Glutamatergic neuron (in vitro differentiated cells): ENCODE measurements at regions not wholly inside any gene's neighbourhood (a gene's known extent, or its start where the extent isn't known, plus 50 kb on each side); places are given as distances from the start of the nearest gene placed in this dataset.

Experiments used
- DNase-seq: peaks from one replicate; pipeline ENCODE4 v3.0.0; 2022
- H3K27ac Mint-ChIP-seq: one replicate; pipeline ENCODE4 v1.8.0; 2020; ENCODE audit warnings: mild to moderate bottlenecking, mixed read lengths, inconsistent platforms; ENCODE audit not compliant: unreplicated experiment
- H3K27me3 Mint-ChIP-seq: one replicate; pipeline ENCODE4 v1.8.0; 2020; ENCODE audit warnings: mild to moderate bottlenecking, moderate library complexity, mixed read lengths, inconsistent platforms; ENCODE audit not compliant: unreplicated experiment
- H3K36me3 Mint-ChIP-seq: one replicate; pipeline ENCODE4 v1.8.0; 2020; ENCODE audit warnings: mild to moderate bottlenecking, mixed read lengths, inconsistent platforms; ENCODE audit not compliant: unreplicated experiment
- H3K4me1 Mint-ChIP-seq: one replicate; pipeline ENCODE4 v1.8.0; 2020; ENCODE audit warnings: mild to moderate bottlenecking, low read depth, mixed read lengths, inconsistent platforms; ENCODE audit not compliant: unreplicated experiment
- H3K4me3 Mint-ChIP-seq: one replicate; pipeline ENCODE4 v1.8.0; 2020; ENCODE audit warnings: mild to moderate bottlenecking, mixed read lengths, inconsistent platforms; ENCODE audit not compliant: unreplicated experiment
- H3K9me3 Mint-ChIP-seq: one replicate; pipeline ENCODE4 v1.8.0; 2020; ENCODE audit warnings: mild to moderate bottlenecking, moderate library complexity, mixed read lengths, inconsistent platforms; ENCODE audit not compliant: unreplicated experiment
- CTCF ChIP-seq: fragments of 200-600 bp; sonication (generic); IDR thresholded peaks from one replicate; pipeline ENCODE4 v1.5.0; 2021; ENCODE audit not compliant: partially characterized antibody, unreplicated experiment

GRCh38 chr7:148939128-148939755 is 55.2 kb upstream of the EZH2 start:
- TF ChIP-seq CTCF = no peak
- peaks cover 4% of the 10 kb centered on the region for H3K27me3 Mint-ChIP-seq
- H3K36me3 Mint-ChIP-seq = no peaks in the 10 kb centered on the region
- no peak overlapping the region for H3K4me3 Mint-ChIP-seq
- H3K4me1 Mint-ChIP-seq = peaks cover 4% of the 10 kb centered on the region
- H3K27ac Mint-ChIP-seq = no peak overlapping the region
- no peak for DNase-seq
- peaks cover 6% of the 10 kb centered on the region for H3K9me3 Mint-ChIP-seq

GRCh38 chr7:148935451-148935850 is 51.4 kb upstream of the EZH2 start:
- peaks cover 3% of the 10 kb centered on the region for H3K9me3 Mint-ChIP-seq
- DNase-seq = no peak
- no peaks in the 10 kb centered on the region for H3K27me3 Mint-ChIP-seq
- TF ChIP-seq CTCF = no peak
- H3K27ac Mint-ChIP-seq = no peak overlapping the region
- no peaks in the 10 kb centered on the region for H3K36me3 Mint-ChIP-seq
- H3K4me1 Mint-ChIP-seq = peaks cover 21% of the 10 kb centered on the region
- no peak overlapping the region for H3K4me3 Mint-ChIP-seq
